HFF-Myc (cell line): ENCODE measurements at regions not wholly inside any gene's neighbourhood (a gene's known extent, or its start where the extent isn't known, plus 50 kb on each side); places are given as distances from the start of the nearest gene placed in this dataset.

ENCODE experiments used
- DNase-seq: peaks from one replicate; pipeline ENCODE4 v3.0.0-alpha.2; 2011; ENCODE audit warnings: low read depth; ENCODE audit errors: extremely low read depth
- H3K4me3 ChIP-seq: replicated peaks from 2 replicates; pipeline ENCODE4 v1.5.1; 2011; ENCODE audit warnings: low read depth, mild to moderate bottlenecking, control low read depth, low read length
- TF ChIP-seq, protein P1 (sequence below): IDR thresholded peaks from 2 replicates; pipeline ENCODE4 v1.5.1; 2012; ENCODE audit warnings: mild to moderate bottlenecking, low read depth, low read length, control low read depth; ENCODE audit errors: missing control alignments

DNA sequence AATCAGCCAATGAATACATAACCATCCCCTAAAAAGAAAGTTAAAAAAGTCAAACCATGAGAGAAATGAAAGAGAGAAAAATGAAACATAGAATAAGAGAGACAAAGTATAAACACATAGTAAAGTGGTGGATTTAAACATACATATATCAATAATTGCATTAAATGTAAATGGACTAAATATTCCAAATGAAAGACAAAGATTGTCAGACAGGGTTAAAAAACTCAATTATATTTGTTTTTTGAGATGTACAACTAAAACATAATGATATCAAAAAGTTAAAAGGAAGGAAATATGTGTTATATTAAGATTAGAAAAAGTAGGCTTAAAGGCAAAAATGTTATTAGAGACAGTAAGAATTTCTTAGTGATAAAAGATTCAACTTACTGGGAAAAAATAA, 83.8 kb upstream of the CELF4 start:
- no peak overlapping the region for H3K4me3 ChIP-seq
- no peak for DNase-seq
- TF ChIP-seq, protein P1, sequence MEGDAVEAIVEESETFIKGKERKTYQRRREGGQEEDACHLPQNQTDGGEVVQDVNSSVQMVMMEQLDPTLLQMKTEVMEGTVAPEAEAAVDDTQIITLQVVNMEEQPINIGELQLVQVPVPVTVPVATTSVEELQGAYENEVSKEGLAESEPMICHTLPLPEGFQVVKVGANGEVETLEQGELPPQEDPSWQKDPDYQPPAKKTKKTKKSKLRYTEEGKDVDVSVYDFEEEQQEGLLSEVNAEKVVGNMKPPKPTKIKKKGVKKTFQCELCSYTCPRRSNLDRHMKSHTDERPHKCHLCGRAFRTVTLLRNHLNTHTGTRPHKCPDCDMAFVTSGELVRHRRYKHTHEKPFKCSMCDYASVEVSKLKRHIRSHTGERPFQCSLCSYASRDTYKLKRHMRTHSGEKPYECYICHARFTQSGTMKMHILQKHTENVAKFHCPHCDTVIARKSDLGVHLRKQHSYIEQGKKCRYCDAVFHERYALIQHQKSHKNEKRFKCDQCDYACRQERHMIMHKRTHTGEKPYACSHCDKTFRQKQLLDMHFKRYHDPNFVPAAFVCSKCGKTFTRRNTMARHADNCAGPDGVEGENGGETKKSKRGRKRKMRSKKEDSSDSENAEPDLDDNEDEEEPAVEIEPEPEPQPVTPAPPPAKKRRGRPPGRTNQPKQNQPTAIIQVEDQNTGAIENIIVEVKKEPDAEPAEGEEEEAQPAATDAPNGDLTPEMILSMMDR: no peak

DNA sequence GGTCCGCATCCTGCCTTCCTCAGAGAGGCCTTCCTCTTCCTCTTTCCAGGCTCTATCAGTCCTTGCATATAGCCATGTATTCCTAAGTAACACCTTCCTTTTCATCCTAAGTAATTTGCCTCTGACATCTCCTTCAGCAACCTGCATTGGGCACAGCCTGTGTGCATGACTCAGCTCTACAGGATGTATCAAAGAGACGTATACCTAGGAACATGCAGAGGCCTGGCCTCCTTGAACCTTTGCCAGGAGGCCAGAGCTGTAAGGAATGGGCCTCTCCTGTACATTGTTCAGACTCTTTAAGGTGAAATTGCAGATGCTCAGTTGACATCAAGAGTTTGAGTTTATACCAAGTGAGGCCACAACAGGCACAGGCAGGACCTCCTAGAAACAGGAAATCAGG, 76.0 kb upstream of the CELF4 start:
- TF ChIP-seq, protein P1: no peak
- DNase-seq: no peak

DNA sequence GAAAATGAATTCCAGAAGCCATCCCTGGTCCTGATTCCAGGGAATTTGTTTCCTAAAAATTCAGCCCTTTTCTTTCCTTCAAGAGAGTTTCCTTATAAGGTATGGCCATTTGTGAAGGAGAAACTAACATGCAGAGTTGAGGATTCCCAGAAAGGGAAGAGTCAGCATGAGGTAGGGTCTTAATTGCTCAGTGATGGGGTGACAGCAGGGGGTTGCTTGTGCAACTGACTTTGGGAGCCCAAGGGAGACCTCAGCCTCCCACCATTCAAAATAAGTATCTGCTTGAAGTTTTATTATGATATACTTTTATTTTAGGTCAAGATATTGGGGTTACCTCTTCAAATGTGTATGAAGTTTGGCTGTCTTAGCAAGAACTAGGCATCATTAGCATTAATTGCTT, 74.9 kb upstream of the CELF4 start:
- TF ChIP-seq, protein P1: no peak
- DNase-seq: no peak
- no peak overlapping the region for H3K4me3 ChIP-seq

More for the DNA sequence above, 76.0 kb upstream of the CELF4 start:
- no peak overlapping the region for H3K4me3 ChIP-seq

DNA sequence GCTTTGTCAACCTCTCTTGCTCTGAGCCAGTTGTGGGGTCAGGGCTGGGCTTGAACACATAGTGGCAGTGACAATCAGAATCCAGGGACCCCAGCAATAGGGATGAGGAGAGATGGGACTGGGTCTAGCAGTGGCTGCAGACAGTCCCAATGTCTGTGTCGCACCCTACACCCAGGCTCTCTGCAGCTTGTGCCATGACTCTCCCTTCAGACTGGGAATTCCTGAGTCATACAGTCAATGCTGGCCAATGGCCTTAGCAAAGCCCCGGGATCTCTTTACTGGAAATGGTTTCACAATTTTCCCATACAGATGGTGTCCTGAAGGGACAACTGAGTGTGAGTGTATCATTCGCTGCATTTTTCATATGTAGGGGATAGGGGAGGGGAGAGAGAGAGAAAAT, 74.2 kb upstream of the CELF4 start:
- DNase-seq: no peak
- TF ChIP-seq, protein P1: no peak
- no peak overlapping the region for H3K4me3 ChIP-seq

DNA sequence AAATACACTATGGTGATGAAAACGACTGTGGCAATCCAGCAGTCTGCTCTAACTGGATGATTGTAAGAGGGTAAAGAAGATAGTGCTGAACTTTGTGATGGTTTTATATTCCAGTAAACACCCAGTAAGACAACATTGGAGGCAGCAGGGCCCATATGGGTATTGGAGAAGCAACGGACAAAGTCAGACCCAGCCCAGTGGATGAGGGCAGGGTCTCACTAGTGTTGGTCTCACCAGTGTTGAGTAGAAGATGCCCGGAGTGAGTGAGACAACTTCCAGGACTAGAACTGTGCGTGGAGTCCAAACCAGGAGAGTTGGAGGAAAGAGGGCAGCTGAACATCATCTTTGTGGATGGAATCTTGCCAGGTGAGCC, 71.9 kb upstream of the CELF4 start:
- H3K4me3 ChIP-seq: no peak overlapping the region
- no peak for DNase-seq
- TF ChIP-seq, protein P1: no peak

DNA sequence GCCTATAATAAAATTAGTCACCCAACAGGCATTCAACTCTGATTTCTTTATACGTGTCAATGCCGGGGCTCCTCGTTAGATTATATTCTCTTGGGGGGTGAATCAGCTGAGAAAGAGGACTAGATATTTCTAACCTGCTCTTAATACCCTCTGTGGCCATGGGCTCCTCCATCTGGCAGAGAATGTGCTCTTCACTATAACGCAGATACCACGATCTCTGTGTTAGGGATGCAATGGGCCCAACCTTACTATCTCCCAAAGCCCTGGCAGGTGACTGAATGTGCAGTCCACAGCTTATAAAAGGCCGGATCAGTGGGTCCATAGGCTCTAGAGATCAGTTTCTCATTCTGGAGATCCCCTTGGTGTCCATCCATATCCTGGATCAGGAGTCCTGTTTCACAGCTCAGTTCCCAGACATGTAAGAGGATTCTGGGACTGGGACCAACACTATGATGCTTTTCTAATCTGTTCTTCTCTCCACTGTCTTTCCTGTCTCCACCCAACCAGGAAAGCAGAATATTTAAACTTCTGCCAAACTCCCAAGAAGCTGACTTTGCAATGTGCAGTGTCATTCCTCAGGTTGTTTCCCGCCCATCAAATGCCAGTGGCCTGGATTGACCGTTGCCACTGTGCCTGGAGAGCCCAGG, 71.4 kb upstream of the CELF4 start:
- TF ChIP-seq, protein P1: no peak
- no peak for DNase-seq
- no peak overlapping the region for H3K4me3 ChIP-seq

DNA sequence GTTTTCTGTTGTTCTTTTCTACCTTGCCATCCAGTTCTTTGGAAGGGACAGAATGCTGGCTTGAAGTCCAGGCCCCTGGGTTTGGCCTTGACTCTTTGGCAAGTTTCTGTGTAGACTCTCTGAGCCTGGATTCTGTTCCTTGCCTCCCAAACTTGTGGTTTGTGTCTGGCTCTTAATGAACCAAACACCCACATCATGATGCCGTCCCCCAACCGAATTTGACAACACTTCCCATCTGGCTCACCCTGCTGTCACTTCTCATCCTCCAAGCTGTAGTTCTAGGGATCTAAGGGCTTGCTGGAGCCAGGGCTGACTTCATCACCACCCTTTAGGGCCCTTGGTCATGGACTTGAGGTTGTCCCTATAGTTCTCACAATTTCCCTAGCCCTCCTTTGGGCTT, 68.9 kb upstream of the CELF4 start:
- TF ChIP-seq, protein P1: no peak
- DNase-seq: no peak
- no peak overlapping the region for H3K4me3 ChIP-seq
